ENCODE measurements at regions not wholly inside any gene's neighbourhood (a gene's known extent, or its start where the extent isn't known, plus 50 kb on each side); places are given as distances from the start of the nearest gene placed in this dataset.

- no peak for DNase-seq
Observed at GRCh38 chr4:154086247-154086646, 297.4 kb upstream of the SFRP2 start.

- DNase-seq = no peak
Observed at GRCh38 chr4:154084864-154085263, 296.0 kb upstream of the SFRP2 start.

- no peak for DNase-seq
Observed at GRCh38 chr4:154082760-154083535, 294.1 kb upstream of the SFRP2 start.

GRCh38 chr4:154081391-154081790 lies 292.5 kb upstream of the SFRP2 start:
- no peak for DNase-seq

- no peak for DNase-seq
Observed at GRCh38 chr4:154078504-154079350, 289.8 kb upstream of the SFRP2 start.

- no peak for DNase-seq
Observed at GRCh38 chr4:154076921-154077320, 288.0 kb upstream of the SFRP2 start.

GRCh38 chr4:154073107-154073822 lies 284.4 kb upstream of the SFRP2 start:
- no peak for DNase-seq

GRCh38 chr4:154067786-154068185 lies 278.9 kb upstream of the SFRP2 start:
- no peak for DNase-seq

GRCh38 chr4:154065368-154065767 lies 276.5 kb upstream of the SFRP2 start:
- DNase-seq = no peak

- no peak for DNase-seq
Observed at GRCh38 chr4:154064244-154064643, 275.4 kb upstream of the SFRP2 start.

GRCh38 chr4:154049457-154050181 lies 260.7 kb upstream of the SFRP2 start:
- DNase-seq = no peak

- DNase-seq = no peak
Observed at GRCh38 chr4:154047733-154048132, 258.9 kb upstream of the SFRP2 start.

GRCh38 chr4:154044742-154045485 lies 256.0 kb upstream of the SFRP2 start:
- no peak for DNase-seq

GRCh38 chr4:154044108-154044531 lies 255.2 kb upstream of the SFRP2 start:
- no peak for DNase-seq

- no peak for DNase-seq
Observed at GRCh38 chr4:154041640-154042039, 252.8 kb upstream of the SFRP2 start.

GRCh38 chr4:154039435-154040343 lies 250.8 kb upstream of the SFRP2 start:
- peak; percentile 90 for DNase-seq

- DNase-seq = no peak
Observed at GRCh38 chr4:154036856-154037255, 248.0 kb upstream of the SFRP2 start.

- no peak for DNase-seq
Observed at GRCh38 chr4:154035341-154035740, 246.5 kb upstream of the SFRP2 start.

- no peak for DNase-seq
Observed at GRCh38 chr4:154033921-154034320, 245.0 kb upstream of the SFRP2 start.

GRCh38 chr4:154032914-154033313 lies 244.0 kb upstream of the SFRP2 start:
- no peak for DNase-seq

GRCh38 chr4:154030746-154031145 lies 241.9 kb upstream of the SFRP2 start:
- DNase-seq = no peak
